K562 (cell line): ENCODE measurements at regions not wholly inside any gene's neighbourhood (a gene's known extent, or its start where the extent isn't known, plus 50 kb on each side); places are given as distances from the start of the nearest gene placed in this dataset.

Experiments used
- ATAC-seq: fragments of 200-7000 bp; cut with Tn5 transposase; 3 replicates; pipeline ENCODE4 v1.9.1; 2020; ENCODE audit warnings: moderate library complexity
- BruUV-seq: library from RNA; stranded (reverse); fragments of 400-500 nt; replicated peaks from 2 replicates; lab custom pipeline; 2021; lab: Mats Ljungman, UMichigan
- CTCF ChIA-PET: fragments of 300-600 bp; formaldehyde crosslinking; extraction: SDS; loops from one replicate; lab custom pipeline; 2021; ENCODE audit warnings: low intra/inter-chr PET ratio; lab: Yijun Ruan, JAX
- POLR2A ChIA-PET: fragments of 300-600, 350-650 bp; sonication (Branson Sonifier 250); formaldehyde crosslinking; extraction: SDS; loops from one replicate; lab custom pipeline; 2021; ENCODE audit warnings: antibody characterized with exemption, inconsistent platforms; lab: Yijun Ruan, JAX
- DNase-seq, 4 experiments: peaks; one replicate each; pipeline versions ENCODE4 v3.0.0 to v3.0.0-alpha.2; 2011 to 2018; ENCODE audit warnings: low spot score in 3 of 4, mixed read lengths in 3 of 4; ENCODE audit errors: extremely low read depth in 1 of 4
- FAIRE-seq: peaks from 2 replicates; lab custom pipeline; 2011; peaks lifted over from hg19 to GRCh38; lab: Jason Lieb, UNC
- H2AFZ ChIP-seq: 2 replicates; pipeline ENCODE4 v1.6.0; 2011; ENCODE audit warnings: low read depth, low read length, control low read depth, inconsistent platforms
- H3K27ac ChIP-seq: fragments of 200-600 bp; 3 replicates; pipeline ENCODE4 v1.8.0; 2011; ENCODE audit warnings: low read depth, mild to moderate bottlenecking, control low read depth, inconsistent platforms, low read length, moderate library complexity, mixed read lengths; ENCODE audit errors: extremely low read depth
- H3K27me3 ChIP-seq, 2 experiments: fragments of 300-600 bp in 1 of 2; 2 replicates in 1 of 2; 3 replicates in 1 of 2; pipeline versions ENCODE4 v1.6.0 to v1.8.0; 2011; ENCODE audit warnings: inconsistent platforms in 2 of 2, low read length in 2 of 2, mild to moderate bottlenecking in 1 of 2, mixed read lengths in 1 of 2, moderate library complexity in 1 of 2; ENCODE audit not compliant: control insufficient read depth in 2 of 2, insufficient read depth in 2 of 2
- H3K36me3 ChIP-seq: fragments of 300-600 bp; 3 replicates; pipeline ENCODE4 v1.8.0; 2011; ENCODE audit warnings: mild to moderate bottlenecking, low read length, inconsistent platforms; ENCODE audit not compliant: control insufficient read depth, insufficient read depth
- H3K4me1 ChIP-seq, 2 experiments: fragments of 200-600 bp in 1 of 2; replicated peaks in 1 of 2; 2 replicates in 1 of 2; 3 replicates in 1 of 2; pipeline versions ENCODE4 v1.5.1 to v1.8.0; 2011; ENCODE audit warnings: inconsistent platforms in 2 of 2, low read length in 2 of 2, mild to moderate bottlenecking in 1 of 2, mixed read lengths in 1 of 2, moderate library complexity in 1 of 2; ENCODE audit not compliant: control insufficient read depth in 2 of 2, insufficient read depth in 2 of 2
- H3K4me2 ChIP-seq: 2 replicates; pipeline ENCODE4 v1.6.1; 2011; ENCODE audit warnings: low read length, control low read depth, inconsistent platforms, mixed read lengths; ENCODE audit not compliant: insufficient read depth
- H3K4me3 ChIP-seq: fragments of 200-600 bp; sonication (generic), shearing (Covaris generic); 2 replicates; pipeline ENCODE4 v1.5.1; 2016; ENCODE audit warnings: control low read depth, inconsistent platforms
- H3K79me2 ChIP-seq: fragments of 200-600 bp; 3 replicates; pipeline ENCODE4 v1.8.0; 2011; ENCODE audit warnings: low read length, inconsistent platforms; ENCODE audit not compliant: control insufficient read depth, insufficient read depth
- H3K9ac ChIP-seq, 2 experiments: 2 replicates each; pipeline versions ENCODE4 v1.6.0 to v1.6.1; 2011; ENCODE audit warnings: low read depth in 2 of 2, low read length in 2 of 2, control low read depth in 1 of 2, inconsistent platforms in 1 of 2, mild to moderate bottlenecking in 1 of 2, mixed read lengths in 1 of 2; ENCODE audit not compliant: insufficient read depth in 1 of 2
- H3K9me1 ChIP-seq: one replicate; pipeline ENCODE4 v1.6.0; 2011; ENCODE audit warnings: inconsistent platforms, mild to moderate bottlenecking, low read length, moderate library complexity; ENCODE audit not compliant: control insufficient read depth, insufficient read depth
- H3K9me3 ChIP-seq: replicated peaks from 2 replicates; pipeline ENCODE4 v1.5.1; 2011; ENCODE audit warnings: low read depth, low read length, inconsistent platforms; ENCODE audit not compliant: control insufficient read depth, insufficient read depth
- H4K20me1 ChIP-seq: replicated peaks from 2 replicates; pipeline ENCODE4 v1.6.1; 2011; ENCODE audit warnings: low read length, inconsistent platforms, mixed read lengths; ENCODE audit not compliant: control insufficient read depth, insufficient read depth
- CGGBP1 ChIP-seq: fragments of 250-450 bp; sonication (Bioruptor Pico); IDR thresholded peaks from 2 replicates; pipeline ENCODE4 v1.9.0; 2021; ENCODE audit warnings: mild to moderate bottlenecking
- PHB ChIP-seq: fragments of 250-450 bp; sonication (Bioruptor Pico); IDR thresholded peaks from 2 replicates; pipeline ENCODE4 v1.5.0; 2021
- ZNF57 ChIP-seq: fragments of 450-650 bp; formaldehyde crosslinking; IDR thresholded peaks from 2 replicates; pipeline ENCODE4 v1.4.0; 2020; ENCODE audit warnings: mild to moderate bottlenecking, moderate library complexity
- ZNF740 ChIP-seq, 3 experiments: fragments of 200-800 bp in 1 of 3; sonication (Bioruptor generic) in 1 of 3; sonication (generic) in 1 of 3; formaldehyde crosslinking in 1 of 3; IDR thresholded peaks; 2 replicates each; pipeline versions ENCODE4 v1.6.1 to v1.8.0; 2016 to 2022; ENCODE audit warnings: mild to moderate bottlenecking in 2 of 3, missing compliant biosample characterization in 2 of 3, missing genetic modification characterization in 2 of 3, missing genetic modification reagents in 1 of 3
- WGBS: fragments of 100-300 bp; shearing (Covaris generic); methylation state at CpG from one replicate; pipeline ENCODE4 v1.1.6; 2016; ENCODE audit warnings: low coverage, mixed read lengths; ENCODE audit not compliant: insufficient coverage; ENCODE audit errors: missing lambda C conversion rate; 5-methylcytosine and 5-hydroxymethylcytosine counted together
- in situ Hi-C: fragments of 300-500 bp; cut with MboI; formaldehyde crosslinking; loops from 4 replicates; pipeline ENCODE4 v1.15.0; 2018; ENCODE audit warnings: inconsistent platforms, mixed read lengths
- intact Hi-C: fragments of 100-400 bp; cut with micrococcal nuclease; formaldehyde crosslinking; loops from 2 replicates; pipeline ENCODE4 v1.14.2; 2022

GRCh38 chr4:157590679-157591078, 370.2 kb downstream of the GRIA2 start (continued):
- TF ChIP-seq CGGBP1 (CRISPR knock-in tag) (no peak), PHB (no peak)

- no peaks in the 10 kb centered on the region for H3K36me3 ChIP-seq
- H4K20me1 ChIP-seq, result no peaks in the 10 kb centered on the region
- no peaks in the 10 kb centered on the region for H3K4me1 ChIP-seq
- in situ Hi-C loops (no loop called here), intact Hi-C loops (no loop called here)
- no peaks in the 10 kb centered on the region for H3K9me1 ChIP-seq
- no peak overlapping the region for H3K27ac ChIP-seq
- H3K9me3 ChIP-seq, result no peaks in the 10 kb centered on the region
- no peak overlapping the region for H2AFZ ChIP-seq
- BruUV-seq, result no TSS peak
- H3K4me3 ChIP-seq, result no peak overlapping the region
- H3K9ac ChIP-seq, result no peak overlapping the region
- CTCF ChIA-PET, result no interaction called here
- 2% methylated on average over 5 of the region's 5 CpGs for WGBS
- TF ChIP-seq ZNF740 (CRISPR knock-in tag; IDR thresholded peaks at IDR 0.05) (no peak), ZNF740 (tag; IDR thresholded peaks at IDR 0.05) (no peak), ZNF57 (CRISPR knock-in tag) (no peak)
- H3K27me3 ChIP-seq, result no peaks in the 10 kb centered on the region
- FAIRE-seq, result no peak
- no peak for ATAC-seq
- H3K4me2 ChIP-seq, result no peak overlapping the region
- POLR2A ChIA-PET, result no interaction called here
- no peak for DNase-seq
- H3K79me2 ChIP-seq, result no peaks in the 10 kb centered on the region
Measured at GRCh38 chr4:157587681-157588423, 367.3 kb downstream of the GRIA2 start.
